PFSK-1 (cell line): ENCODE measurements at regions not wholly inside any gene's neighbourhood (a gene's known extent, or its start where the extent isn't known, plus 50 kb on each side); places are given as distances from the start of the nearest gene placed in this dataset.

Experiments used
- FOXP2 ChIP-seq: optimal IDR thresholded peaks from 2 replicates; pipeline ENCODE3; 2011; ENCODE audit warnings: borderline replicate concordance, control low read depth, inconsistent platforms; ENCODE audit not compliant: insufficient read depth; ENCODE audit errors: extremely low read length, extremely low read depth
- POLR2AphosphoS5 ChIP-seq: IDR thresholded peaks from 2 replicates; pipeline ENCODE4 v1.6.1; 2012; ENCODE audit warnings: low read depth, mild to moderate bottlenecking, control low read depth, low read length, moderate library complexity
- SIN3A ChIP-seq: IDR thresholded peaks from 2 replicates; pipeline ENCODE4 v1.6.1; 2012; ENCODE audit warnings: mild to moderate bottlenecking, low read length, moderate library complexity, borderline replicate concordance; ENCODE audit not compliant: insufficient read depth
- TAF1 ChIP-seq: IDR thresholded peaks from 2 replicates; pipeline ENCODE4 v1.6.1; 2012; ENCODE audit warnings: low read length, control low read depth, borderline replicate concordance; ENCODE audit not compliant: insufficient read depth
- TF ChIP-seq, protein P1 (sequence below), 2 experiments: IDR thresholded peaks; 2 replicates each; pipeline versions ENCODE4 v1.6.1 to v1.8.0; 2011 to 2012; ENCODE audit warnings: low read depth in 2 of 2, low read length in 2 of 2, control low read depth in 1 of 2, inconsistent platforms in 1 of 2, mild to moderate bottlenecking in 1 of 2, moderate library complexity in 1 of 2; ENCODE audit not compliant: insufficient read depth in 1 of 2

DNA sequence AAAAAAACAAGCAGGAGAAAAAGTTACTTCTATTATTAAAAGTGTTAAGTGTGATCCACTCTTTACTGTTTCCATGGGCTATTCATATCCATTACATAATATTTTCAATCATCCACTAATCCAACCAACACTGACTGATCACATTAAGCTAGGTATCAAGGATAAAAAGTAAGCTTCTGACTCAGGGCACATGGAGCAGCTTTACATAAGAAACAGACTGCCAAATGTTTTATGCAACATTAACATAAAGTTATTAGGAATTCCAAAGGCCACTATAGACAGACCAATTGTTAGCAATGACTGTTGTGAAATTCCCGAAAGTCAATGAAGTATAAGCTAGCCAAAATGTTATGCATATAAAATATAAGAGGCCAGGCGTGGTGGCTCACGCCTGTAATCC, 277.6 kb downstream of the ZEB2 start:
- TF ChIP-seq TAF1 (no peak), SIN3A (no peak), POLR2AphosphoS5 (no peak), FOXP2 (no peak)
- TF ChIP-seq, protein P1, sequence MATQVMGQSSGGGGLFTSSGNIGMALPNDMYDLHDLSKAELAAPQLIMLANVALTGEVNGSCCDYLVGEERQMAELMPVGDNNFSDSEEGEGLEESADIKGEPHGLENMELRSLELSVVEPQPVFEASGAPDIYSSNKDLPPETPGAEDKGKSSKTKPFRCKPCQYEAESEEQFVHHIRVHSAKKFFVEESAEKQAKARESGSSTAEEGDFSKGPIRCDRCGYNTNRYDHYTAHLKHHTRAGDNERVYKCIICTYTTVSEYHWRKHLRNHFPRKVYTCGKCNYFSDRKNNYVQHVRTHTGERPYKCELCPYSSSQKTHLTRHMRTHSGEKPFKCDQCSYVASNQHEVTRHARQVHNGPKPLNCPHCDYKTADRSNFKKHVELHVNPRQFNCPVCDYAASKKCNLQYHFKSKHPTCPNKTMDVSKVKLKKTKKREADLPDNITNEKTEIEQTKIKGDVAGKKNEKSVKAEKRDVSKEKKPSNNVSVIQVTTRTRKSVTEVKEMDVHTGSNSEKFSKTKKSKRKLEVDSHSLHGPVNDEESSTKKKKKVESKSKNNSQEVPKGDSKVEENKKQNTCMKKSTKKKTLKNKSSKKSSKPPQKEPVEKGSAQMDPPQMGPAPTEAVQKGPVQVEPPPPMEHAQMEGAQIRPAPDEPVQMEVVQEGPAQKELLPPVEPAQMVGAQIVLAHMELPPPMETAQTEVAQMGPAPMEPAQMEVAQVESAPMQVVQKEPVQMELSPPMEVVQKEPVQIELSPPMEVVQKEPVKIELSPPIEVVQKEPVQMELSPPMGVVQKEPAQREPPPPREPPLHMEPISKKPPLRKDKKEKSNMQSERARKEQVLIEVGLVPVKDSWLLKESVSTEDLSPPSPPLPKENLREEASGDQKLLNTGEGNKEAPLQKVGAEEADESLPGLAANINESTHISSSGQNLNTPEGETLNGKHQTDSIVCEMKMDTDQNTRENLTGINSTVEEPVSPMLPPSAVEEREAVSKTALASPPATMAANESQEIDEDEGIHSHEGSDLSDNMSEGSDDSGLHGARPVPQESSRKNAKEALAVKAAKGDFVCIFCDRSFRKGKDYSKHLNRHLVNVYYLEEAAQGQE (IDR thresholded peaks at IDR 0.05; ENCODE audit: insufficient read depth in 1 of 2, low read depth in 2 of 2, low read length in 2 of 2), result no peak

DNA sequence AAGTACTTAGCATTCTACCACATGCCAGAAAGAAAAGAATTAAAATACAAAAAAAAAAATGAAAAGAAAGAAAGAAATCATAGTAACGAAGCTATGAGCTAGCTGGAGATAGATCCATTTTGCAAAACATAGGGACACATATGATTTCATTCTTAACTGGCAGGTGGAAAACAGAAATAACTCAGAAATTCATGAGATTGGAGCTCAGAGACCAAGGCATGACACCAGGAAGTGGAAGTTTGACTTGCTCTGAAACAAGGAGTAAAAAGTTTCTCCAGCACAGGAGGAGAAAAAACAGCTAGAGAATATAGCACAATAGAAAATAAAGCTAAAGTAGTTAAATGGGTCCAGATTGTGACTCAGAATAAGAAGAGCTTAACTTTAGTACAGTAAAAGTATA, 278.1 kb downstream of the ZEB2 start:
- no peak for TF ChIP-seq FOXP2
- TF ChIP-seq, protein P1 (IDR thresholded peaks at IDR 0.05; ENCODE audit: insufficient read depth in 1 of 2, low read depth in 2 of 2, low read length in 2 of 2), result no peak
- TF ChIP-seq POLR2AphosphoS5, result no peak
- no peak for TF ChIP-seq TAF1
- no peak for TF ChIP-seq SIN3A

DNA sequence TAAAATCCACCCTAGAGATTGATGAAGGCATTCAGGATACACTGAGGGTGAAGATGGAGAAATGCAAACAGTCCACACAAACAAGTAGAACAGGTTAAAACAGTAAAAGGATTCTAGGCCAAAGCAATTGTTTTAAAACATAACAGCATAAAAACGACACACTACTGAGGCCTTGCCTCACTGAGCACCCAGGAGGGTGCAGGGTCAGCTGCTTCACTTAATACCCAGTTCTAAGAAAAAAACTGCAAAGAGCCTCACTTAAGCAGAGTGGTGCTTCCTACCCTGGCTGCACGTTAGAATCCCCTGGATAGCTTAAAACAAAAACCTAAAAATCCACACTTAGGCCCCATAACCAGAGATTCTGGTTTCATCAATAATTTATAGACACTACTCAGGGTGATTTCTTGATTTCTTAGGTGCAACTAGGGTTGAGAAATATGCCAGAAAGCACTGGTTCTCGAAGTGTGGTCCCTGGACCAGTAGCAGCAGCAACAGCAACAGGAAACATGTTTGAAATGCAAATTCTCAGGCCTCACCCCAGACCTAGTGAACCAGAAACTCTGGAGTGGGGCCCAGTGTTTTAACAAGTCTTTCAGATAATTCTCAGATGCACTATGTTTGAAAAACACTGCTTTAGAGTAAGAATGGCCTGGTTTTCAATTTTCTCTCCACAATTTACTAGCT, 279.1 kb downstream of the ZEB2 start:
- TF ChIP-seq TAF1 (no peak), POLR2AphosphoS5 (no peak), SIN3A (no peak), FOXP2 (no peak)
- TF ChIP-seq, protein P1 (IDR thresholded peaks at IDR 0.05; ENCODE audit: insufficient read depth in 1 of 2, low read depth in 2 of 2, low read length in 2 of 2), result no peak

DNA sequence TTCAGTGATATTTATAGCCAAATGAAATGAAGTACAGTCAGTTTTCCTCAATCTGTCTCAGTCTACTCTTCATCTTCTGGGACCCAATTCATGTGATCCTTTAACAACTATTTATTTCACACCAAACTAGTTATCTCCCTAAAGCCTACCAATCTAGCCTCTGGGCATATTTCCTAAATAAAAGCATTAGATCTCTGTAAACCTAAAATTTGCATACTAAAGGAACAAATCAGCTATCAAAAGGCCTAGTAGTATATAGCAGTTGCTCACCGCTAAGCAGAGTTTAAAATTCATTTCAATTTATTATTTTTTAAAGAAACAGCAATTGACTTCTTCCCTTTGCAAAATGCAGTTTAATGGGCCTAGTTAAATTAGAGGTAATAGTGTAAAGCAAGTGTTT, 280.2 kb downstream of the ZEB2 start:
- TF ChIP-seq POLR2AphosphoS5, result no peak
- no peak for TF ChIP-seq FOXP2
- TF ChIP-seq TAF1, result no peak
- TF ChIP-seq, protein P1 (IDR thresholded peaks at IDR 0.05; ENCODE audit: insufficient read depth in 1 of 2, low read depth in 2 of 2, low read length in 2 of 2), result no peak

DNA sequence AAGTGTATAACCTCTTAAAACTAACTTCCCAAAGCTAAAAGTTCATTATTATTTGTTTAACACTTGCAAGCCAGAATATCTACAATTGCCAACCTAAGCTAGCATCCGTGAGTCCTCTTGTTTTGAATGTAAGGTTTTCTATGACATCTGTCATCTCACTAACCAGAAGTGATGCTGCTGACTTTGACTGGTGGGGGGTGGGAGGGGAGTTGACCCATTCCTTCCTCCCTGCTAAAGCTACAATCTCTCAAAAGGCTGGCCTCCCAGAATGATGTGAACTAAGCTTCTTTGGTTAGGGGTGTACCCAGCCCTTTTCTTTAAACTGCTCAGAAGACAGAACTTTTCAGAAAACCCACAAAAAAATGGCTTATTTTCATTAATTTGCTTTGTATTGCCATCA, 280.6 kb downstream of the ZEB2 start:
- TF ChIP-seq TAF1 (no peak), POLR2AphosphoS5 (no peak), FOXP2 (no peak), SIN3A (no peak)
- TF ChIP-seq, protein P1 (IDR thresholded peaks at IDR 0.05; ENCODE audit: insufficient read depth in 1 of 2, low read depth in 2 of 2, low read length in 2 of 2), result no peak
